ENCODE measurements at regions not wholly inside any gene's neighbourhood (a gene's known extent, or its start where the extent isn't known, plus 50 kb on each side); places are given as distances from the start of the nearest gene placed in this dataset.

DNA sequence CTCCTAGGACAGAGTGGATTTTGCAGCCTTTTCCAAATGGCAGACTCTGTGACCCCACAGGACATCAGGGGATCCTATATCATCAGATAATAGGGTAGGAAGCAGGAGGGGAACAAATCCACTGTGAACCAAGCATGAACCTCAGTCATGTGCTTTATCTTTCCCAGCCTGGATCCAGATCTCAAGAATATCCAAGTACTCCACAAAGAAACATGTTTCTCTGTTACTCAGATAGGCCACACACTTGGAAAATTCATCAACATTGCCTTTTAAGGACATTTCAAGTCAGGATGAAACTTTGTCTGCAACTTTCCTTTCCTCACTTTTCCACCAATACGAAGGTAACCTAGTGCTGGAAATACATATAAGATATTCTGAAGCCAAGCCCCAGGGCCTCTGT lies 85.8 kb downstream of the RDH14 start:
- no peaks in the 10 kb centered on the region; the same call in 1 of the 2 replicates for H3K9me3 ChIP-seq (ENCODE audit: insufficient read depth, low read depth)
- no peaks in the 10 kb centered on the region for H3K9me2 ChIP-seq (ENCODE audit: insufficient read depth)
- no peak overlapping the region for H2AFZ ChIP-seq
- no peaks in the 10 kb centered on the region for H3K27me3 ChIP-seq (ENCODE audit: insufficient read depth, low read depth)
- H3K27ac ChIP-seq, result no peak overlapping the region
- no peak overlapping the region for H3K4me3 ChIP-seq
- no TSS peak for BruUV-seq (replicated peaks)
- H4K20me1 ChIP-seq (ENCODE audit: insufficient read depth), result no peaks in the 10 kb centered on the region
- H3K36me3 ChIP-seq (ENCODE audit: low read depth), result no peaks in the 10 kb centered on the region
- TF ChIP-seq EZH2 (IDR thresholded peaks at IDR 0.05; ENCODE audit: low read depth), result no peak
- TF ChIP-seq CTCF (conservative IDR thresholded peaks at IDR 0.05), result no peak
- intact Hi-C loops (cut with micrococcal nuclease; ENCODE audit: unreplicated experiment), result no loop called here
- H3F3A ChIP-seq (ENCODE audit: insufficient read depth, low read depth), result no peaks in the 10 kb centered on the region
- ChIA-PET CTCF (no interaction called here), POLR2A (ENCODE audit: unreplicated experiment) (no interaction called here)
- no peaks in the 10 kb centered on the region for H3K79me2 ChIP-seq (ENCODE audit: low read depth)
- no peak for DNase-seq
- no peak overlapping the region for H3K4me2 ChIP-seq
- no peaks in the 10 kb centered on the region for H3K4me1 ChIP-seq (replicated peaks; ENCODE audit: insufficient read depth)

DNA sequence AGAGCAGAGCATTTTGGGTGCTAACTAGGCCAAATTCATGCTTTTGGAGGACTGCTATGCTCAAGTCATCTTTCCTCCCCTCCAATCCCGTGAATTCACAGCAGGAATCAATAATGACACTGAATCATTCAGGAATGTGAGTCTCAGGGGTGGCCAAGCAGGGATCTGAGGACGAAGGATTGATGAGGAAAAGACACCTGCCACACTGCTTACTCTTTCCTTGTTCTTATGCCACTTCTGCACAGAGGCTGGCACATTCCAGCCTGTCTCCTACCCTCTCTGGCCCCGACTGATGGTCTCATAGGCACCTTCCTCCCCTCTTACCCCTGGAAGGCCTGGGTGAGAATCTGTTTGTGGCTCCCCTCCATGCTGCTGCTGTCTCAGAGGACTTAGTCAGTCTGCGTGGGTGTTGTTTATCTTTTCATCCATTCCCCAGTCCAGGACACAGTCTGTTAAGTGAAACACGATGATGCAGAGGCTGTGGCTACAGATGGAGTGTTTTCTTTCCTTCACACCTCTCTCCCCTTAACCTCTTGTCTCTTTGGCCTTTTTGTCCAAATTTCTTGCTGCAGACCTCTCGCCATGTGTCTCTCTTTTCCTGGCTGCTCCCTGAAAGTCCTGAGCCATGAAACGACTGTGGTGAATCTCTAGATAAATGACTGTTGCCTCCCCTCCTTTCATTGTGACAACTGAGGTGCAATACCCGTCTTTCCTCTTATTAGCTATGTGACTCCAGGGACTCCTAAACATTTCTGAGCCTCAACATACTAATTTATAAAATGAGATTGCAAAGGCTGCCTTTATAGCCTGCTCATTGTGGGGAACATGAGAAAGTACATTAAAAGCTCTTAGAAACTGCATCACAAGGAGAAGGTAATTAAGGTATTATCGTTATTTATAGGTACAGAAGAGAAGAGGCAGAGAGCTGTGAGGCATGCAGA lies 86.9 kb downstream of the RDH14 start:
- Histone ChIP-seq H2AFZ (no peak overlapping the region), H4K20me1 (ENCODE audit: insufficient read depth) (no peaks in the 10 kb centered on the region), H3K4me1 (replicated peaks; ENCODE audit: insufficient read depth) (no peaks in the 10 kb centered on the region), H3F3A (ENCODE audit: insufficient read depth, low read depth) (no peaks in the 10 kb centered on the region), H3K79me2 (ENCODE audit: low read depth) (no peaks in the 10 kb centered on the region), H3K9me3 (ENCODE audit: insufficient read depth, low read depth) (no peaks in the 10 kb centered on the region), H3K36me3 (ENCODE audit: low read depth) (no peaks in the 10 kb centered on the region), H3K4me2 (no peak overlapping the region), H3K27ac (no peak overlapping the region), H3K27me3 (ENCODE audit: insufficient read depth, low read depth) (no peaks in the 10 kb centered on the region), H3K9me2 (ENCODE audit: insufficient read depth) (no peaks in the 10 kb centered on the region), H3K4me3 (no peak overlapping the region)
- intact Hi-C loops (cut with micrococcal nuclease; ENCODE audit: unreplicated experiment), result no loop called here
- TF ChIP-seq EZH2 (IDR thresholded peaks at IDR 0.05; ENCODE audit: low read depth) (no peak), CTCF (conservative IDR thresholded peaks at IDR 0.05) (no peak)
- no TSS peak for BruUV-seq (replicated peaks)
- ChIA-PET CTCF (no interaction called here), POLR2A (ENCODE audit: unreplicated experiment) (no interaction called here)
- DNase-seq, result no peak

DNA sequence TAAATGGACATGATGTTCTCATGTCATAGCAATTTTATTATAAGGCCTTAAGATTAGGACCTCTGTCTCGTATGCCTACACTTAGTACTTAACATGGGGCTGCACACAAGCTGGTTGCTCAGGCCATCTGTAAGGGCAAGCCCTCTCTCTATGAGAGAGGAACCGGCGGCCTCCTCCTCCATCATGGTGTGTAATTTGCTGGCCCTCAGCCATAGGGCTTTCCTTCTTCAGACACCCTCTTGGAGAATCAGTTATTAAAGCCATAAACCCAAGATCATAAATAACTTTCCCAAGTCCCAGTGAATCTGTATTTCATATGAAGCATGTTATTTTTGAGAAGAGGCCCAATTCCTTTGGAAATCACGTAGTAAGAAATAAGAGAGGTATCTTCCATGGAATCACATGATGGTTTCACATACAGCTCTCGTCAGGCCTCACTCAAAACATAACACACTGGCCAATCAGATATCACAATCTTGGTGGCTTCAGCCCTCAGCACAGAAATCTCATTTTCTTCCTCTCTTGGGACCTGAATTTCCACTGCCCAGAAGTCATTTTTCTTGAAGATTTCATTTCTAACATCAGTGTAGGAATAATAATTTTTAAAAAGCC lies 92.6 kb downstream of the RDH14 start:
- CTCF ChIA-PET, result no interaction called here
- BruUV-seq (replicated peaks), result no TSS peak
- intact Hi-C loops (cut with micrococcal nuclease; ENCODE audit: unreplicated experiment), result no loop called here

More for the DNA sequence above, 92.6 kb downstream of the RDH14 start:
- TF ChIP-seq EZH2 (IDR thresholded peaks at IDR 0.05; ENCODE audit: low read depth) (no peak), CTCF (conservative IDR thresholded peaks at IDR 0.05) (no peak)
- no peaks in the 10 kb centered on the region for H3K79me2 ChIP-seq (ENCODE audit: low read depth)
- H3K4me3 ChIP-seq, result no peak overlapping the region
- H2AFZ ChIP-seq, result no peak overlapping the region
- no peaks in the 10 kb centered on the region for H3K9me2 ChIP-seq (ENCODE audit: insufficient read depth)
- DNase-seq, result no peak
- H3K4me2 ChIP-seq, result no peak overlapping the region
- no peaks in the 10 kb centered on the region for H3K4me1 ChIP-seq (replicated peaks; ENCODE audit: insufficient read depth)
- POLR2A ChIA-PET (ENCODE audit: unreplicated experiment), result no interaction called here
- H4K20me1 ChIP-seq (ENCODE audit: insufficient read depth), result no peaks in the 10 kb centered on the region
- H3K9me3 ChIP-seq (ENCODE audit: insufficient read depth, low read depth), result no peaks in the 10 kb centered on the region; the same call in 1 of the 2 replicates
- H3K27me3 ChIP-seq (ENCODE audit: insufficient read depth, low read depth), result no peaks in the 10 kb centered on the region
- no peak overlapping the region for H3K27ac ChIP-seq
- H3F3A ChIP-seq (ENCODE audit: insufficient read depth, low read depth), result no peaks in the 10 kb centered on the region
- H3K36me3 ChIP-seq (ENCODE audit: low read depth), result no peaks in the 10 kb centered on the region

Measured in PC-9 (cell line).